ENCODE measurements at regions not wholly inside any gene's neighbourhood (a gene's known extent, or its start where the extent isn't known, plus 50 kb on each side); places are given as distances from the start of the nearest gene placed in this dataset.
"Not testable (repeated sequence)": the region's sequence is repeated elsewhere in the genome, so short reads cannot be mapped to it uniquely, and the experiment has no call there.

DNA sequence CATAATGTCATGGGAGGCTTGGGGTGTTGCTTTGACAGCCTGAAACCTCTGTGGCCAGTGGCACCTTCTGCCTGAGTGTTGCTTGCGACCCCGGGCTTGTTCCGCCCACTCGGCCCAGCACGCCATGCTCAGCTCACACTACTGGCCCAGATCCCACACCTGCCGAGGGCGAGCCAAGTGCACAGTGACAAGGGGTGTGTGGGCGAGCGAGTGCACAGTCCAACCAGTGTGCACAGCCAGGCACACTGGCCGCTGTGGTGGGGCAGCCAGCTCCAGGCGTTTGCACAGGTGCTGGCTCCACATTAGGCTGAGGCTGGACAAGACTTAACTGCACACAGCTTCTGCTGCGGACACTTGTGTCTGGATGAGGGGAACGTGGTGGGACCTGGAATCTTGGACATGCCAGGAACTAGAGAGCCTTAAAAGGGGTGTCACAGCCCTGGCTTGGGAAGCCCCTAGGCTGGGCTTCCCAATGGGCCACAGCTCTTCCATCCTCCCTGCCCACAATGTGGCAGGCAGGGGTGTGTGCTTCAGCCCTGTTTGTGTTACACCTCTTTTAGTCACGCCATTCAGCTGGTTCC lies 609.2 kb upstream of the FOXG1 start:
- no peak for DNase-seq (ENCODE audit: low read depth)
- FAIRE-seq = no peak
- TF ChIP-seq, protein P1, sequence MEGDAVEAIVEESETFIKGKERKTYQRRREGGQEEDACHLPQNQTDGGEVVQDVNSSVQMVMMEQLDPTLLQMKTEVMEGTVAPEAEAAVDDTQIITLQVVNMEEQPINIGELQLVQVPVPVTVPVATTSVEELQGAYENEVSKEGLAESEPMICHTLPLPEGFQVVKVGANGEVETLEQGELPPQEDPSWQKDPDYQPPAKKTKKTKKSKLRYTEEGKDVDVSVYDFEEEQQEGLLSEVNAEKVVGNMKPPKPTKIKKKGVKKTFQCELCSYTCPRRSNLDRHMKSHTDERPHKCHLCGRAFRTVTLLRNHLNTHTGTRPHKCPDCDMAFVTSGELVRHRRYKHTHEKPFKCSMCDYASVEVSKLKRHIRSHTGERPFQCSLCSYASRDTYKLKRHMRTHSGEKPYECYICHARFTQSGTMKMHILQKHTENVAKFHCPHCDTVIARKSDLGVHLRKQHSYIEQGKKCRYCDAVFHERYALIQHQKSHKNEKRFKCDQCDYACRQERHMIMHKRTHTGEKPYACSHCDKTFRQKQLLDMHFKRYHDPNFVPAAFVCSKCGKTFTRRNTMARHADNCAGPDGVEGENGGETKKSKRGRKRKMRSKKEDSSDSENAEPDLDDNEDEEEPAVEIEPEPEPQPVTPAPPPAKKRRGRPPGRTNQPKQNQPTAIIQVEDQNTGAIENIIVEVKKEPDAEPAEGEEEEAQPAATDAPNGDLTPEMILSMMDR (IDR thresholded peaks at IDR 0.05; ENCODE audit: insufficient read depth, low read length, severe bottlenecking) = no peak
- no peak overlapping the region for H3K4me3 ChIP-seq (ENCODE audit: low read depth, low read length)
- H3K36me3 ChIP-seq (ENCODE audit: control insufficient read depth, insufficient read depth, low read length) = no peaks in the 10 kb centered on the region
- H3K27me3 ChIP-seq (ENCODE audit: control insufficient read depth, insufficient read depth, low read length) = no peaks in the 10 kb centered on the region

DNA sequence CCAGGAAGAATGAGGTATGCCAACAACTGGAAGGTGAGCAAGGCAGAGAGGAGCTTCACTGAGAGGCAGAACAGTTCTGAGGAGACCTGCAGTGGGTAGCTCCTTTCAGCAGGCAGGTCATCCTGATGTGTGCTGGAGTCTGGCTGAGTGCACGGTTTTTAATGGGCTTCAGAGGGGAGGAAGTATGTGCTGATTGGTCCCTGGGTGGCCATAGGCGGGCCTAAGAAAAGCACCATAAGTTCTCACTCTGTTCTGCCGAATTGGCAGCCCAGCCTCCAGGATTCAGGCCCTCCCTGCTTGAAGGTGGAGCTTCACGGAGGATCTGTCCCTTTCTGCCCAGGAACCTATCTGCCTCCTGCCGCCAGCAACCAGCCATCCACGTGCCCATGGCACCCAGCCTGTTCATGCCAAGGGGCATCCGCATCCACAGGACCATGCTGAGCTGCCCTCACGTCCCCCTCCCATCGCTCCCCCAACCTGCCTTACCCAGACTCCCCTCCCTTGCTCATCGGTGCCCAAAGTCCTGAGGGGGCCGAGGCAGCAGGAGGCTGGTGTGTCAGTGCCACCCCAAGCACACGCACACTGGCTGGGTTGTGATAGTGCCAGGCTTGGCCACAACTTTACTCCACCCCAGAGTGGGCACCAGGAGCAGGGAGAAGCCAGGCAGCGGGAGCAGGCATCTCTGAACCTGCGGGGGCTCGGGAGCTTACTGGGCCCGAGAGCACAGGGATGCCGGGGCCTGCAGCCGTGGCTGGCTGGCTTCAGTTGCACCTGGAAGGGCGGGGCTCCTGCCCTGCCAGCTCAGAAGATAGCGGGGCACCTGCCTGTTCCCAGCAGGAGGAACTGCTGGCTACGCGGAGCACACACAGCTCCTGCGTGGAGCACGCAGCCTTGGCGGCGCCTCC lies 608.4 kb upstream of the FOXG1 start:
- Histone ChIP-seq H3K27me3 (ENCODE audit: control insufficient read depth, insufficient read depth, low read length) (no peaks in the 10 kb centered on the region), H3K36me3 (ENCODE audit: control insufficient read depth, insufficient read depth, low read length) (no peaks in the 10 kb centered on the region), H3K4me3 (ENCODE audit: low read depth, low read length) (no peak overlapping the region)
- FAIRE-seq (no peak), DNase-seq (ENCODE audit: low read depth) (no peak)
- TF ChIP-seq, protein P1 (IDR thresholded peaks at IDR 0.05; ENCODE audit: insufficient read depth, low read length, severe bottlenecking) = no peak

DNA sequence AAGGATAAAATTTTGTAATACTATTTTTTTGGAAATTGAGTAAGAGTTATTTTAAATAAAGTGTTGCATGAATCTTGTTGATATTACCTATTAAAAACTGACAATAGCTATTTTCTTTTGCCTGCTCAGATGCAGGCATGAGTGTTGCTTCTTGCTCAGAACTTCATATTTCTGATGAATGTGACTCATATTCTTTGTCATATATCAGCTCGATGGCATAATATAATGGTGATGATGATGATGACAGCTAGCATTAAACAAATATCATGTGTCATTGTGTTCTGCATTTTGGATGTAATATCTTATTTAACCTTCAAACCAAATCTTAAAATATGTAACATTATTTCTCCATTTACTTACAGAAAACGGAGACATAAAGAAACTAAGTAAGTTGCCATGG lies 605.5 kb upstream of the FOXG1 start:
- TF ChIP-seq, protein P1 (IDR thresholded peaks at IDR 0.05; ENCODE audit: insufficient read depth, low read length, severe bottlenecking) = no peak
- Histone ChIP-seq H3K4me3 (ENCODE audit: low read depth, low read length) (no peak overlapping the region), H3K36me3 (ENCODE audit: control insufficient read depth, insufficient read depth, low read length) (no peaks in the 10 kb centered on the region), H3K27me3 (ENCODE audit: control insufficient read depth, insufficient read depth, low read length) (no peaks in the 10 kb centered on the region)
- DNase-seq (ENCODE audit: low read depth) = no peak
- no peak for FAIRE-seq

DNA sequence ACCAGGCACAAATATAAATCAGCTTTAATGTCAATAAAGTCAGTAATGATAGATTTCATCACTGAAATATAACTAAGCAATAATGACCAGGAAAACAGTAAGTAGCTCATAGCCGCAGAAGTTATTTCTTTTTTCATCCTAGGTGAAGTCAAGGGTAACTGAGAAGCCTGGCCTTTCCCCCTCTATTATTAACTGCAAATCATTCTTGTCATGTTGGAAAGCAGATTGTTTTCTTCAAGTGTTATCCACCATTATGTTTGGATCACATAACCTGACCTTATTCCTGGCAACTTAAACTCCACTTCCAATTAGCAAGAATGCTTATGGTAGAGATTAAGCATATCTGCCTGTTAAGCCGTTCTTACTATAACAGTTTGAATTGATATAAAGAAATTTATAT lies 603.4 kb upstream of the FOXG1 start:
- TF ChIP-seq, protein P1 (IDR thresholded peaks at IDR 0.05; ENCODE audit: insufficient read depth, low read length, severe bottlenecking) = no peak
- Histone ChIP-seq H3K27me3 (ENCODE audit: control insufficient read depth, insufficient read depth, low read length) (no peaks in the 10 kb centered on the region), H3K36me3 (ENCODE audit: control insufficient read depth, insufficient read depth, low read length) (no peaks in the 10 kb centered on the region), H3K4me3 (ENCODE audit: low read depth, low read length) (no peak overlapping the region)
- DNase-seq (ENCODE audit: low read depth) (no peak), FAIRE-seq (no peak)

DNA sequence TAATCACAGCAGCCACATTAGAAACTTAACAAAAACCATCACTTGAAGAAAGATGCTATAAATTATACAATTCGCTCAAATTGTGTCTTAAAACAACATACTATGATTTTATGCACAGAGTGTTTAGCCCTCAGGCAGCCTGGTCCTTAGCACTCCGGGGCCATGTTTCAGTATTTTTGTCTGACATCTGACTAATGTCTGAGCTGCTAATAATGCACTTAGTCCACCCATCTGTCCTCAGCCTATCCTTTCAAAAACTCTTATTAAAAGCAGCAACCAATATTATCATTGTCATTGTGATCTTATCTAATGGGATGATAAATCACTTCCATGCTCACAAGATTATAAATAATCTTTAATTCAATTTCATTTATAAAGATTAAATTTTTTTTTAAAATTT lies 602.7 kb upstream of the FOXG1 start:
- Histone ChIP-seq H3K4me3 (ENCODE audit: low read depth, low read length) (no peak overlapping the region), H3K27me3 (ENCODE audit: control insufficient read depth, insufficient read depth, low read length) (no peaks in the 10 kb centered on the region), H3K36me3 (ENCODE audit: control insufficient read depth, insufficient read depth, low read length) (no peaks in the 10 kb centered on the region)
- FAIRE-seq (no peak), DNase-seq (ENCODE audit: low read depth) (no peak)
- TF ChIP-seq, protein P1 (IDR thresholded peaks at IDR 0.05; ENCODE audit: insufficient read depth, low read length, severe bottlenecking) = no peak

DNA sequence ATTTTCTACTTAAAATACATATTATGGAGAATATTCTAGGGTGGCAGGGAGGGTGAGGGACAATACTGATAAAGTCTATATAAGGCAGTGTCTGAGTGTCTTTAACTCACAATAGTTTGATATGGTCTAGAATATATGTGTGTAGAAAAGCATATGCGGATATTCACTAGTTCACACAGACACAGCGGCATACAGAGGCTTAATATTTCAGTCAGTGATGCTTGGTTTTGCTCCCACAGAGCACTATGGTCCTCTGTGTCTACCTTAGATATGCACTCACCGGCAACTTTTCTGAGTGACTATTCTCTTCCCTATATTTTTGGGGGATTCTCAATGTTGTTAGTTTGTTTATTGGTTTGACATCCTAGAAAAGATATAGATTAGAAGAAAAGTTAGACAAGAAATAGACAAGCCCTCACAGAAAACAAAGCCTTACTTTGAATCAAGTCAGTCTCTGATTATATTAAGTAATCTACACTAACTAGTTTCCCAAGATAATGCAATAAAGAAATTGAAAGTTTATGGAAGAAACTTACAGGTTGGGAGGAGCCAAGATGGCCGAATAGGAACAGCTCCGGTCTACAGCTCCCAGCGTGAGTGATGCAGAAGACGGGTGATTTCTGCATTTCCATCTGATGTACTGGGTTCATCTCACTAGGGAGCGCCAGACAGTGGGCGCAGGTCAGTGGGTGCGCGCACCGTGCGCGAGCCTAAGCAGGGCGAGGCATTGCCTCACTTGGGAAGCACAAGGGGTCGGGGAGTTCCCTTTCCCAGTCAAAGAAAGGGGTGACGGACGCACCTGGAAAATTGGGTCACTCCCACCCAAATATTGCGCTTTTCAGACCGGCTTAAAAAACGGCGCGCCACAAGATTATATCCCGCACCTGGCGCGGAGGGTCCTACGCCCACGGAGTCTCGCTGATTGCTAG lies 578.4 kb upstream of the FOXG1 start:
- H3K4me3 ChIP-seq (ENCODE audit: low read depth, low read length); H3K36me3 ChIP-seq (ENCODE audit: control insufficient read depth, insufficient read depth, low read length); H3K27me3 ChIP-seq (ENCODE audit: control insufficient read depth, insufficient read depth, low read length); DNase-seq (ENCODE audit: low read depth); FAIRE-seq: not testable (repeated sequence)

All from bronchial epithelial cell (primary cell).